GM12878 (cell line): ENCODE measurements at regions not wholly inside any gene's neighbourhood (a gene's known extent, or its start where the extent isn't known, plus 50 kb on each side); places are given as distances from the start of the nearest gene placed in this dataset.

Experiments
- ATAC-seq: fragments of 200-7000 bp; cut with Tn5 transposase; 3 replicates; pipeline ENCODE4 v1.9.1; 2020; ENCODE audit warnings: mild to moderate bottlenecking, moderate library complexity
- BruUV-seq: library from RNA; stranded (reverse); fragments of 400-500 nt; replicated peaks from 2 replicates; lab custom pipeline; 2021; lab: Mats Ljungman, UMichigan
- CTCF ChIA-PET: fragments of 300-600 bp; sonication (Branson Sonifier 250); formaldehyde crosslinking; extraction: SDS; loops from one replicate; lab custom pipeline; 2021; ENCODE audit warnings: inconsistent platforms; lab: Yijun Ruan, JAX
- POLR2A ChIA-PET: fragments of 350-600 bp; formaldehyde crosslinking; extraction: SDS; loops from one replicate; lab custom pipeline; 2021; ENCODE audit warnings: inconsistent platforms; lab: Charles Lee
- RAD21 ChIA-PET: fragments of 300-600 bp; sonication (Branson Sonifier 250); formaldehyde crosslinking; loops from one replicate; lab custom pipeline; 2023; ENCODE audit warnings: antibody characterized with exemption; ENCODE audit not compliant: unreplicated experiment; lab: Charles Lee
- SMC1A ChIA-PET: fragments of 300-600 bp; sonication (Branson Sonifier 250); formaldehyde crosslinking; loops from one replicate; lab custom pipeline; 2023; ENCODE audit not compliant: unreplicated experiment, uncharacterized antibody; lab: Charles Lee
- DNase-seq: peaks from one replicate; pipeline ENCODE4 v3.0.0-alpha.2; 2011; ENCODE audit warnings: low read depth, low spot score
- FAIRE-seq: peaks from 3 replicates; lab custom pipeline; 2011; peaks lifted over from hg19 to GRCh38; lab: Jason Lieb, UNC
- H2AFZ ChIP-seq: 2 replicates; pipeline ENCODE4 v1.6.0; 2011; ENCODE audit warnings: low read depth, low read length, control low read depth; ENCODE audit not compliant: control insufficient read depth
- H3K27ac ChIP-seq: 2 replicates; pipeline ENCODE4 v1.5.1; 2011; ENCODE audit warnings: control low read depth; ENCODE audit not compliant: control insufficient read depth, insufficient read depth
- H3K27me3 ChIP-seq, 2 experiments: replicated peaks in 1 of 2; 2 replicates each; pipeline versions ENCODE4 v1.6.0 to v1.6.1; 2011; ENCODE audit warnings: low read length in 1 of 2; ENCODE audit not compliant: control insufficient read depth in 2 of 2, insufficient read depth in 2 of 2
- H3K36me3 ChIP-seq, 2 experiments: 2 replicates each; pipeline ENCODE4 v1.5.1; 2011; ENCODE audit warnings: low read length in 1 of 2; ENCODE audit not compliant: control insufficient read depth in 2 of 2, insufficient read depth in 2 of 2
- H3K4me1 ChIP-seq: 2 replicates; pipeline ENCODE4 v1.6.1; 2011; ENCODE audit warnings: mild to moderate bottlenecking, low read length, moderate library complexity, mixed read lengths; ENCODE audit not compliant: control insufficient read depth, insufficient read depth
- H3K4me2 ChIP-seq: 2 replicates; pipeline ENCODE4 v1.6.0; 2011; ENCODE audit warnings: control low read depth; ENCODE audit not compliant: control insufficient read depth, insufficient read depth
- H3K4me3 ChIP-seq: fragments of 200-600 bp; sonication (generic); 2 replicates; pipeline ENCODE4 v1.5.1; 2016
- H3K79me2 ChIP-seq: 2 replicates; pipeline ENCODE4 v1.6.0; 2011; ENCODE audit warnings: low read length; ENCODE audit not compliant: control insufficient read depth, insufficient read depth
- H3K9ac ChIP-seq: 2 replicates; pipeline ENCODE4 v1.8.0; 2011; ENCODE audit warnings: low read length, control low read depth, mixed read lengths; ENCODE audit not compliant: control insufficient read depth, insufficient read depth
- H3K9me3 ChIP-seq: replicated peaks from 3 replicates; pipeline ENCODE4 v1.5.1; 2011; ENCODE audit warnings: mild to moderate bottlenecking, low read length; ENCODE audit not compliant: control insufficient read depth, insufficient read depth
- H4K20me1 ChIP-seq: 2 replicates; pipeline ENCODE4 v1.6.0; 2011; ENCODE audit not compliant: control insufficient read depth, insufficient read depth
- CEBPB ChIP-seq, 2 experiments: fragments of 150-350 bp in 1 of 2; IDR thresholded peaks; 2 replicates each; pipeline ENCODE4 v1.6.1; 2012 to 2014; ENCODE audit warnings: low read depth in 2 of 2, low read length in 2 of 2, borderline replicate concordance in 1 of 2, inconsistent platforms in 1 of 2
- CHD1 ChIP-seq: IDR thresholded peaks from 2 replicates; pipeline ENCODE4 v1.6.1; 2012; ENCODE audit warnings: low read depth, low read length, improper control_type of control experiment
- HDAC2 ChIP-seq: fragments of 200-600 bp; sonication (generic); IDR thresholded peaks from 2 replicates; pipeline ENCODE4 v1.6.1; 2017
- KAT2A ChIP-seq: conservative IDR thresholded peaks from 2 replicates; pipeline ENCODE4 v1.6.1; 2011; ENCODE audit warnings: low read depth, low read length; ENCODE audit not compliant: control insufficient read depth
- MEF2A ChIP-seq: IDR thresholded peaks from 2 replicates; pipeline ENCODE4 v1.6.1; 2011; ENCODE audit warnings: low read depth, mild to moderate bottlenecking, low read length, moderate library complexity; ENCODE audit not compliant: insufficient read depth
- NFYB ChIP-seq: IDR thresholded peaks from 2 replicates; pipeline ENCODE4 v1.6.1; 2011; ENCODE audit warnings: low read depth, mild to moderate bottlenecking, low read length, improper control_type of control experiment, moderate library complexity; ENCODE audit not compliant: insufficient read depth
- PAX5 ChIP-seq: IDR thresholded peaks from 2 replicates; pipeline ENCODE4 v1.6.1; 2011; ENCODE audit warnings: low read depth, low read length, borderline replicate concordance
- RAD51 ChIP-seq: fragments of 450-650 bp; IDR thresholded peaks from 2 replicates; pipeline ENCODE4 v1.6.1; 2016; ENCODE audit warnings: moderate library complexity, mild to moderate bottlenecking, inconsistent platforms
- RCOR1 ChIP-seq: conservative IDR thresholded peaks from 2 replicates; pipeline ENCODE4 v1.6.1; 2012; ENCODE audit warnings: low read depth, low read length, improper control_type of control experiment
- SMAD5 ChIP-seq: IDR thresholded peaks from 2 replicates; pipeline ENCODE4 v1.6.1; 2016; ENCODE audit warnings: antibody characterized with exemption, low read depth
- TARDBP ChIP-seq: IDR thresholded peaks from 2 replicates; pipeline ENCODE4 v1.6.1; 2016; ENCODE audit warnings: borderline replicate concordance
- ZNF274 ChIP-seq: IDR thresholded peaks from one replicate; pipeline ENCODE4 v1.8.0; 2011; ENCODE audit not compliant: insufficient read length, insufficient read depth
- WGBS: methylation state at CpG from one replicate; pipeline ENCODE4 v1.1.6; 2016; ENCODE audit warnings: low lambda C conversion rate; ENCODE audit not compliant: insufficient replicate concordance, insufficient coverage; ENCODE audit errors: missing lambda C conversion rate; 5-methylcytosine and 5-hydroxymethylcytosine counted together
- in situ Hi-C: fragments of 300-500 bp; cut with MboI; formaldehyde crosslinking; loops from 9 replicates; pipeline ENCODE4 v1.14.3; 2018; ENCODE audit warnings: mixed read lengths
- intact Hi-C: fragments of 100-400 bp; cut with micrococcal nuclease; formaldehyde crosslinking; loops from one replicate; pipeline ENCODE4 v1.14.2; 2022; ENCODE audit not compliant: unreplicated experiment
- TF ChIP-seq, protein P1 (sequence below): fragments of 450-650 bp; IDR thresholded peaks from 2 replicates; pipeline ENCODE4 v1.6.1; 2018; ENCODE audit warnings: borderline replicate concordance, mild to moderate bottlenecking; ENCODE audit not compliant: partially characterized antibody

DNA sequence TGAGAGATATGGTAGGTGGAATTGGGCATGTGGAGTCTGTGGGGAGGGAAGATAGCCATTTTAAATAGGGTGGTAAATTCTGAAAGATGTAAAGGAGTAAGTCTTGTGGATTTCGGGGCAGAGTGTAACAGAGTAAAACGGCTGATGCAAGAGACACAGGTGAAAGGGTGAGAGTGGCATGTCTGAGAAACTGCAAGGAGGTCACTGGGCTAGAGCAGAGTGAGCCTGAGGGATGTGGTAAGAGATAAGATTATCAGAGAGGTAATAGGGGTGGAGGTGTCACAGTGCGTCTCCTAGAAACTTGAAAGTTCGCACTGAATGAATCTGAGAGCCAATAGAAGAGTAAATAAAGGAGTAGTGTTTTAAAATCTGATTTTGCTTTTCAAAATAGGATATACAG lies 308.1 kb downstream of the EPM2A start:
- Histone ChIP-seq H3K36me3 (no peaks in the 10 kb centered on the region), H4K20me1 (no peaks in the 10 kb centered on the region), H3K4me3 (no peak overlapping the region), H3K27ac (no peak overlapping the region), H3K79me2 (no peaks in the 10 kb centered on the region), H2AFZ (no peak overlapping the region), H3K9ac (no peak overlapping the region), H3K9me3 (no peaks in the 10 kb centered on the region), H3K4me1 (no peaks in the 10 kb centered on the region), H3K4me2 (no peak overlapping the region), H3K27me3 (no peaks in the 10 kb centered on the region)
- SMC1A ChIA-PET: interaction anchor here (1.0 kb wide), 1 partner anchor 110 kb away, joined by 4 read pairs; no protein-coding TSS in a partner anchor
- 74% methylated on average over 4 of the region's 4 CpGs for WGBS
- ATAC-seq (no peak), DNase-seq (no peak), FAIRE-seq (no peak)
- no TSS peak for BruUV-seq
- RAD21 ChIA-PET: no interaction called here
- in situ Hi-C loops: no loop called here
- no peak for TF ChIP-seq TARDBP
- no peak for TF ChIP-seq PAX5
- TF ChIP-seq NFYB: no peak
- TF ChIP-seq KAT2A: no peak
- TF ChIP-seq CHD1: no peak
- no peak for TF ChIP-seq CEBPB (IDR thresholded peaks at IDR 0.05; ENCODE audit: borderline replicate concordance in 1 of 2, low read depth in 2 of 2, low read length in 2 of 2)
- TF ChIP-seq MEF2A: no peak
- no peak for TF ChIP-seq SMAD5
- TF ChIP-seq RCOR1: no peak
- no peak for TF ChIP-seq RAD51
- TF ChIP-seq HDAC2: no peak
- TF ChIP-seq, protein P1, sequence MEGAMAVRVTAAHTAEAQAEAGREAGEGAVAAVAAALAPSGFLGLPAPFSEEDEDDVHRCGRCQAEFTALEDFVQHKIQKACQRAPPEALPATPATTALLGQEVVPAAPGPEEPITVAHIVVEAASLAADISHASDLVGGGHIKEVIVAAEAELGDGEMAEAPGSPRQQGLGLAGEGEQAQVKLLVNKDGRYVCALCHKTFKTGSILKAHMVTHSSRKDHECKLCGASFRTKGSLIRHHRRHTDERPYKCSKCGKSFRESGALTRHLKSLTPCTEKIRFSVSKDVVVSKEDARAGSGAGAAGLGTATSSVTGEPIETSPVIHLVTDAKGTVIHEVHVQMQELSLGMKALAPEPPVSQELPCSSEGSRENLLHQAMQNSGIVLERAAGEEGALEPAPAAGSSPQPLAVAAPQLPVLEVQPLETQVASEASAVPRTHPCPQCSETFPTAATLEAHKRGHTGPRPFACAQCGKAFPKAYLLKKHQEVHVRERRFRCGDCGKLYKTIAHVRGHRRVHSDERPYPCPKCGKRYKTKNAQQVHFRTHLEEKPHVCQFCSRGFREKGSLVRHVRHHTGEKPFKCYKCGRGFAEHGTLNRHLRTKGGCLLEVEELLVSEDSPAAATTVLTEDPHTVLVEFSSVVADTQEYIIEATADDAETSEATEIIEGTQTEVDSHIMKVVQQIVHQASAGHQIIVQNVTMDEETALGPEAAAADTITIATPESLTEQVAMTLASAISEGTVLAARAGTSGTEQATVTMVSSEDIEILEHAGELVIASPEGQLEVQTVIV: no peak
- TF ChIP-seq ZNF274: no peak
- POLR2A ChIA-PET: no interaction called here
- intact Hi-C loops: no loop called here
- CTCF ChIA-PET: no interaction called here
